Heart left ventricle (tissue), 16 donors: ENCODE measurements at regions not wholly inside any gene's neighbourhood (a gene's known extent, or its start where the extent isn't known, plus 50 kb on each side); places are given as distances from the start of the nearest gene placed in this dataset.

Source experiments
- ATAC-seq, 4 donors: fragments of 200-7000 bp; cut with Tn5 transposase; one replicate each; pipeline ENCODE4 v1.9.1; 2020 to 2022; ENCODE audit warnings: moderate library complexity in 4 of 4, mild to moderate bottlenecking in 3 of 4, moderate number of reproducible peaks in 1 of 4
- DNase-seq, 5 donors: peaks; one replicate each; pipeline ENCODE4 v3.0.0-alpha.2; 2020
- H3K27ac ChIP-seq, 12 donors: fragments of 200-600 bp; sonication (generic) in 4 of 12; one replicate each; pipeline versions ENCODE4 v1.5.0 to v1.8.0; 2016 to 2022; ENCODE audit warnings: mild to moderate bottlenecking in 2 of 12
- H3K27me3 ChIP-seq, 9 donors: fragments of 200-600 bp; sonication (generic) in 2 of 9; one replicate each; pipeline versions ENCODE4 v1.5.1 to v1.8.0; 2016 to 2022; ENCODE audit warnings: mild to moderate bottlenecking in 3 of 9
- H3K36me3 ChIP-seq, 9 donors: fragments of 200-600 bp; sonication (generic) in 2 of 9; one replicate each; pipeline versions ENCODE4 v1.5.0 to v1.8.0; 2018 to 2022; ENCODE audit warnings: mild to moderate bottlenecking in 2 of 9
- H3K4me1 ChIP-seq, 12 donors: fragments of 200-600 bp; sonication (generic) in 4 of 12; one replicate each; pipeline versions ENCODE4 v1.5.0 to v1.8.0; 2016 to 2022; ENCODE audit warnings: mild to moderate bottlenecking in 3 of 12
- H3K4me3 ChIP-seq, 12 donors: fragments of 200-600 bp; sonication (generic) in 4 of 12; one replicate each; pipeline versions ENCODE4 v1.5.0 to v1.8.0; 2017 to 2022; ENCODE audit warnings: mild to moderate bottlenecking in 9 of 12, moderate library complexity in 4 of 12
- H3K9me3 ChIP-seq, 12 donors: fragments of 200-600 bp; sonication (generic) in 4 of 12; one replicate each; pipeline versions ENCODE4 v1.5.0 to v1.8.0; 2016 to 2022; ENCODE audit warnings: mild to moderate bottlenecking in 1 of 12
- CTCF ChIP-seq, 12 donors: fragments of 200-600 bp; sonication (generic) in 4 of 12; IDR thresholded peaks; one replicate each; pipeline versions ENCODE4 v1.5.0 to v1.8.0; 2018 to 2022; ENCODE audit warnings: antibody characterized with exemption in 12 of 12, mild to moderate bottlenecking in 5 of 12
- POLR2A ChIP-seq, 2 donors: fragments of 450-650 bp; IDR thresholded peaks; one replicate each; pipeline ENCODE4 v1.6.1; 2017; ENCODE audit warnings: antibody characterized with exemption in 2 of 2, mild to moderate bottlenecking in 2 of 2, moderate library complexity in 2 of 2
- WGBS, 4 donors: extraction: QIAGEN DNeasy Blood & Tissue Kit in 2 of 4; methylation state at CpG; one replicate each; pipeline versions ENCODE4 v1.1.5 to v1.1.7; 2013 to 2018; 5-methylcytosine and 5-hydroxymethylcytosine counted together
- intact Hi-C, 10 donors: fragments of 100-400 bp; cut with DNase I; formaldehyde crosslinking; loops; one replicate each; pipeline versions ENCODE4 v1.11.1 to v1.14.2; 2022
- donor health status: ischemic (EF 13 %, LVEDD 7.1; RV severe dilation, severe dysfunction).
- donor health status: healthy with polysubstance abuse.
- donor health status: DM: no; HTN: yes; CAD: no.
- donor health status: DM: no; HTN: no; CAD: no.
- donor health status: ischemic (EF 25% LVEDD 6.9; RV normal size, moderate dysfunction).
- donor health status: ischemic (EF 25% LVEDD 5.7; RV mildly dilated, moderate dysfunction).
- donor health status: healthy.
- donor health status: DM: yes; HTN: yes; CAD: no.
- donor health status: ischemic (EF 35%, LVEDD 5.7; RV mildly dilated, moderate dysfunction).
- donor health status: nonischemic (EF 11% LVEDD 7.7; RV severe dilation, severe dysfunction).
- donor health status: DM: yes; HTN: yes; CAD: no.
- donor health status: PGD.
- donor health status: ischemic (EF 29% LVEDD 5.4; RV normal size, mild dysfunction).
- donor health status: nonischemic (EF 23%, LVEDD 6.1; RV moderate dilation, normal function).

- H3K4me1 ChIP-seq: no peaks in the 10 kb centered on the region
- no peak for TF ChIP-seq CTCF (IDR thresholded peaks at IDR 0.05)
- no peak for TF ChIP-seq POLR2A (IDR thresholded peaks at IDR 0.05)
- peaks cover 0 to 51% (median 10%) of the 10 kb centered on the region in 9 donors for H3K27me3 ChIP-seq
- no peak for DNase-seq
- intact Hi-C loops: no loop called here
- H3K4me3 ChIP-seq: no peak overlapping the region
- ATAC-seq: no peak
- H3K36me3 ChIP-seq: no peaks in the 10 kb centered on the region
- 64 to 81% (median 74%) methylated on average over 3 of the region's 3 CpGs for WGBS, 4 donors
- H3K27ac ChIP-seq: no peak overlapping the region
- peaks cover 0 to 2% (median 0%) of the 10 kb centered on the region in 12 donors for H3K9me3 ChIP-seq
These were observed 57.1 kb downstream of the FOXD1 start for GRCh38 chr5:73391441-73391881.

GRCh38 chr5:73390972-73391371, 57.6 kb downstream of the FOXD1 start:
- Histone ChIP-seq H3K4me3 (no peak overlapping the region), H3K9me3 (peaks cover 0 to 7% (median 0%) of the 10 kb centered on the region in 12 donors), H3K27ac (no peak overlapping the region), H3K36me3 (no peaks in the 10 kb centered on the region), H3K27me3 (peaks cover 0 to 56% (median 10%) of the 10 kb centered on the region in 9 donors), H3K4me1 (no peaks in the 10 kb centered on the region)
- 69 to 80% (median 74%) methylated on average over 2 of the region's 2 CpGs for WGBS, 4 donors
- DNase-seq (no peak), ATAC-seq (no peak)
- TF ChIP-seq POLR2A (IDR thresholded peaks at IDR 0.05): no peak
- no peak for TF ChIP-seq CTCF (IDR thresholded peaks at IDR 0.05)
- intact Hi-C loops: no loop called here

GRCh38 chr5:73388740-73389139, 59.8 kb downstream of the FOXD1 start:
- H3K27me3 ChIP-seq: peaks cover 0 to 63% (median 19%) of the 10 kb centered on the region in 9 donors
- no peak overlapping the region for H3K27ac ChIP-seq
- WGBS, 4 donors: 79 to 95% (median 86%) methylated on average over 2 of the region's 2 CpGs
- intact Hi-C loops: no loop called here
- H3K9me3 ChIP-seq: peaks cover 0 to 27% (median 16%) of the 10 kb centered on the region in 12 donors
- H3K36me3 ChIP-seq: no peaks in the 10 kb centered on the region
- H3K4me3 ChIP-seq: no peak overlapping the region
- ATAC-seq: no peak
- no peaks in the 10 kb centered on the region for H3K4me1 ChIP-seq
- TF ChIP-seq CTCF (IDR thresholded peaks at IDR 0.05) (no peak), POLR2A (IDR thresholded peaks at IDR 0.05) (no peak)
- no peak for DNase-seq

DNA sequence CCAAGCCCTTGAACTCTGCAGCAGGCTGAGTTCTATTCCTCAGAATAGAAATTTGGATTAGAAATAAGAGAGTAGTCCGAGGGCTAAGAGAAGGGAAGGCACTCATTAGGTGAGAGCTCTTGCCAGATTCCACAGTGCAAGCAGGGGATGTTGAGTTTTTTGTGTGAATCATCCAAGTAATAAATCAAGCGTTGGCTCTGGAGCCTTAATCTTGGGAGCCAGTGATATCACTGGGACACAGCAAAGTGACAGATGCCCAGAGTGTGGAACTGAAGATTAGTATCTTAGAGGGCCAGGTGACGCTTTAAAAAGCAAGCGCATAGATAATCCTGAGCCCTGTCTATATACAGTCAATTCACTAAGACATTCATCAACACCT, 60.3 kb downstream of the FOXD1 start:
- H3K27ac ChIP-seq: no peak overlapping the region

More for the DNA sequence above, 60.3 kb downstream of the FOXD1 start:
- H3K36me3 ChIP-seq: no peaks in the 10 kb centered on the region
- no peak for ATAC-seq
- 69 to 86% (median 71%) methylated on average over 4 of the region's 4 CpGs for WGBS, 4 donors
- no peak for DNase-seq
- TF ChIP-seq POLR2A (IDR thresholded peaks at IDR 0.05): no peak
- TF ChIP-seq CTCF (IDR thresholded peaks at IDR 0.05): no peak
- H3K4me3 ChIP-seq: no peak overlapping the region
- no peaks in the 10 kb centered on the region for H3K4me1 ChIP-seq
- intact Hi-C loops: no loop called here
- H3K27me3 ChIP-seq: peaks cover 0 to 67% (median 22%) of the 10 kb centered on the region in 9 donors
- H3K9me3 ChIP-seq: peaks cover 0 to 30% (median 17%) of the 10 kb centered on the region in 12 donors
